IPS DF 6.9 (cell line): ENCODE measurements at regions not wholly inside any gene's neighbourhood (a gene's known extent, or its start where the extent isn't known, plus 50 kb on each side); places are given as distances from the start of the nearest gene placed in this dataset.

ENCODE experiments used
- DNase-seq: peaks from one replicate; pipeline ENCODE4 v3.0.0-alpha.2; 2013; ENCODE audit warnings: low read depth, low spot score
- H3K27ac ChIP-seq: one replicate; pipeline ENCODE4 v1.5.1; 2013; ENCODE audit warnings: low read length, control low read depth
- H3K27me3 ChIP-seq: 2 replicates; pipeline ENCODE4 v1.6.1; 2013; ENCODE audit warnings: mild to moderate bottlenecking, low read length; ENCODE audit not compliant: control insufficient read depth, insufficient read depth
- H3K36me3 ChIP-seq: 2 replicates; pipeline ENCODE4 v1.6.1; 2013; ENCODE audit warnings: low read length; ENCODE audit not compliant: control insufficient read depth, insufficient read depth
- H3K4me1 ChIP-seq: 2 replicates; pipeline ENCODE4 v1.6.1; 2013; ENCODE audit warnings: low read length; ENCODE audit not compliant: control insufficient read depth, insufficient read depth
- H3K4me3 ChIP-seq: 2 replicates; pipeline ENCODE4 v1.5.1; 2013; ENCODE audit warnings: mild to moderate bottlenecking, low read length
- H3K9me3 ChIP-seq: 2 replicates; pipeline ENCODE4 v1.6.1; 2013; ENCODE audit warnings: low read length, inconsistent platforms; ENCODE audit not compliant: control insufficient read depth, insufficient read depth
- WGBS: extraction: QIAGEN DNeasy Blood & Tissue Kit; methylation state at CpG from one replicate; pipeline ENCODE4 v1.1.7; 2013; ENCODE audit warnings: mixed read lengths, missing lambda C conversion rate; ENCODE audit not compliant: insufficient read length, insufficient coverage; 5-methylcytosine and 5-hydroxymethylcytosine counted together

- no CpG with 5 or more reads among the region's 3 CpGs for WGBS
- DNase-seq: no peak
- Histone ChIP-seq H3K4me1 (no peaks in the 10 kb centered on the region), H3K4me3 (no peak overlapping the region), H3K9me3 (no peaks in the 10 kb centered on the region), H3K27me3 (no peaks in the 10 kb centered on the region), H3K27ac (no peak overlapping the region), H3K36me3 (no peaks in the 10 kb centered on the region)
These were observed 565.8 kb downstream of the TLE1 start for GRCh38 chr9:81123526-81123925.

- no peaks in the 10 kb centered on the region for H3K4me1 ChIP-seq
- no peak for DNase-seq
- H3K36me3 ChIP-seq: no peaks in the 10 kb centered on the region
- H3K4me3 ChIP-seq: no peak overlapping the region
- no peaks in the 10 kb centered on the region for H3K27me3 ChIP-seq
- no CpG with 5 or more reads among the region's 2 CpGs for WGBS
- H3K9me3 ChIP-seq: no peaks in the 10 kb centered on the region
- no peak overlapping the region for H3K27ac ChIP-seq
These were observed 566.6 kb downstream of the TLE1 start for GRCh38 chr9:81122749-81123148.

GRCh38 chr9:81119591-81119990, 569.8 kb downstream of the TLE1 start:
- no peaks in the 10 kb centered on the region for H3K36me3 ChIP-seq
- DNase-seq: no peak
- no peaks in the 10 kb centered on the region for H3K4me1 ChIP-seq
- WGBS: no CpG with 5 or more reads among the region's 1 CpG
- H3K27ac ChIP-seq: no peak overlapping the region
- no peak overlapping the region for H3K4me3 ChIP-seq
- no peaks in the 10 kb centered on the region for H3K27me3 ChIP-seq
- no peaks in the 10 kb centered on the region for H3K9me3 ChIP-seq

GRCh38 chr9:81118416-81118815, 570.9 kb downstream of the TLE1 start:
- no peak for DNase-seq
- H3K27ac ChIP-seq: no peak overlapping the region
- no peaks in the 10 kb centered on the region for H3K4me1 ChIP-seq
- no peaks in the 10 kb centered on the region for H3K9me3 ChIP-seq
- no CpG with 5 or more reads among the region's 1 CpG for WGBS
- no peaks in the 10 kb centered on the region for H3K36me3 ChIP-seq
- no peak overlapping the region for H3K4me3 ChIP-seq
- no peaks in the 10 kb centered on the region for H3K27me3 ChIP-seq

DNA sequence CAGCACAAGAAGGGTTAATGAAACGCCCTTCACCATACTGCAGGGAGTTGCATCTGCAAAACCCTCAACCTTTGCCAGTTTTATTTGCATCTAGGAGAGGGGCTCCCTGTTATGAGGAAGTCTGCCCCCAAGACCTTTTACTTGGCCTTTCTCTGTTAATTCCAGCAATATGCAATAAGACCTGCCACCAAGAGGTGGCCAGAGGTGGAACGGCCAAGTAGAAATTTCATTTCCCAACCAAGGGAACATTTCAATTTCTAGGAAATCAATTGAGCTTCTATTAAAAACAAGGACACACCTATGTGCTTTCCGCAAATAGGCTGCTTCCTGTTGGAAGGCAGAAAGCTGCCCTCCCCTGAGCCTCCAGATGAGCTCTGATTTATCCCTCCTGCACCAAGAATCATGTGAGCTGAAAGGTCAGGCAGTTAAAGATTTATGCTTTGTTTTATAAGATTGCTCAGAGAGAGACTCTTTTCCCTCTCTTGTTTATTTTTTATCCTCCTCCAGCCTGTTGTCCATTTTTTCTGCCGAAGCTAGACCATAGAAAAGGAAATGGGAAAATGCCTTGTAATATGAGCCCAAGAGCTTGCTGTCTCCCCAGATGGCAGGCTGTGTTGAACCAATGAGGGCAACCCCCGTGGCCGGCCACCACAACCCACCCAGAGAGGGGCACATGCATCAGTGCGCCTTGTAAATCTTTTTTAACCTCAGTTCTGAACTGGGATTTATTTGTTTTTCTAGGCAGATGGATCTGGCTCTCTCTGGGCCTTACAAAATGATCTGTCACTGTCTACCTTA, 572.8 kb downstream of the TLE1 start:
- peaks cover 6% of the 10 kb centered on the region; the same call in 1 of the 2 replicates for H3K4me1 ChIP-seq
- no CpG with 5 or more reads among the region's 7 CpGs for WGBS

DNA sequence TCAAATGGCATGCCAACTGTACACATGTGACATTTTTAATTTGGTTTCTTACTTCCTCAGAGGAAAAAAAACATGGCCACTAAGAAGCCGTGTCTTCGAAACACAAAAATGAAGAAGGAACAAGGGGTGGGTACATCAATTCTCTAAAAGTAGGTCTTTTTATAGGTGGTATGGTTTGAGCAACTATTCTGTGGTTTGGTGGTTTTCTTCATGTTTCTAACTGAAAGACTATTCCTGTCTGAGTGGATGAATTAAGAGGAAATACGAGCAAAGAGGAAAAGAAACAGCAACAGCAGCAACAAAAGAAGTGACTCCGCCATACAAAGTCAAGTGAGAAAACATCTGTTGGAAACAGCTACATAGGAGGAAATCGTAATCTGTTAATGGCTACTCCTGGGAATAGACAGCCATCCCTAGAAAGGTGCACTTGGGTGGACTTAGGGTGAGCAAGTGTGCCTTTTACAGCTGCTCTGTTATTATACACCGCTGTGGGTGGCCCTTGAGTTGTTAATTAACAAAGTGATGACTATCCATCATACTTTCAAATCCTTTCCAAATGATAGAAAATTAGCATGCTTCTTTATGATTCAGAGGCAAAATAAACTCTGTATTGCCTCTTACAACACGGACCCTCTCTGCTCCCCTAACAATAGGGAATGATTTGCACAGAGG, 575.8 kb downstream of the TLE1 start:
- Histone ChIP-seq H3K36me3 (no peaks in the 10 kb centered on the region), H3K9me3 (no peaks in the 10 kb centered on the region), H3K27ac (no peak overlapping the region), H3K27me3 (no peaks in the 10 kb centered on the region; the same call in 1 of the 2 replicates), H3K4me1 (peaks cover 6% of the 10 kb centered on the region; the same call in 1 of the 2 replicates), H3K4me3 (no peak overlapping the region)
- WGBS: no CpG with 5 or more reads among the region's 7 CpGs
- no peak for DNase-seq

More for the DNA sequence above, 572.8 kb downstream of the TLE1 start:
- no peak overlapping the region for H3K4me3 ChIP-seq
- H3K36me3 ChIP-seq: no peaks in the 10 kb centered on the region
- H3K27me3 ChIP-seq: no peaks in the 10 kb centered on the region; the same call in 1 of the 2 replicates
- no peak overlapping the region for H3K27ac ChIP-seq
- no peaks in the 10 kb centered on the region for H3K9me3 ChIP-seq
- no peak for DNase-seq

DNA sequence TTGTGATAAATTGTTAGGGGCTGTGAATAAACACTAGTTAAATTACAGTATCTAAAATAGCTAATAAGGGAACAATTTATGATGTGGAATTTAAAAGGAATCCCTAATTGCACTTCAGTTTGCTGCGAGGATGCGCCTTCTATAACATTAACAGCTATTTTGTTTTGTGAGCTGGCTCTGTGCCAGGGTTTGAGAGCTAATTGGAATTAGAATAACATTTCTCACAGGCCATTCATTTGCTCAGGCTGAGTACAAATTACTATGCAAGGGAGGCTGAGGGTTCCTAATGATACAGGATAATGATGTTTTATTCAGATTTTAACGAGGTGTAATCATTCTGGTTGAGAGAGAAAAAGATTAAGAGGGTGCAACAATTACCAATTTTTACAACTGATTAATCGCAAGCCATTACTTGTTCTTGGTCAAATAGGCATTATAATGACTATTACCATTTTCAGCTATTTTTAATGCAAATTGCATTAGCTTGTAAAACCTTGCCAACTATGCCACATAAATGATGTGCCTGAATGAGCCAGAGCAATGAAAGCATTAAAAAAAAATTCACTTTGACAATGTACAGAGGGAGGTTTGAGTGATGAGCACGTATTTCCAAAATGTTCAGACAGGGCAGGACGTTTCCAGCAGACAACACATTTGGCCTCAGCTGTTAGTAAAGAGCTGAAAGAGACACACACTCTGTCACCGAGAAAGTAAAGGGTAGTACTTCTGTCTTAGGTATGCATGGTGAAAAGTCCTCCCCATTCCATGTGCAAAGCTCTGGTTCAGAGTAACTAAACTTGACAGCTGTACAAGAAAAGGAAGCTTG, 576.5 kb downstream of the TLE1 start:
- WGBS: no CpG with 5 or more reads among the region's 7 CpGs
- no peak for DNase-seq
- Histone ChIP-seq H3K4me1 (peaks cover 6% of the 10 kb centered on the region; the same call in 1 of the 2 replicates), H3K4me3 (no peak overlapping the region), H3K27me3 (no peaks in the 10 kb centered on the region; the same call in 1 of the 2 replicates), H3K9me3 (no peaks in the 10 kb centered on the region), H3K36me3 (no peaks in the 10 kb centered on the region), H3K27ac (no peak overlapping the region)

- Histone ChIP-seq H3K4me3 (no peak overlapping the region), H3K4me1 (peaks cover 6% of the 10 kb centered on the region; the same call in 1 of the 2 replicates), H3K9me3 (no peaks in the 10 kb centered on the region), H3K27me3 (no peaks in the 10 kb centered on the region; the same call in 1 of the 2 replicates), H3K27ac (no peak overlapping the region), H3K36me3 (no peaks in the 10 kb centered on the region)
- no CpG with 5 or more reads among the region's 1 CpG for WGBS
- DNase-seq: no peak
These were observed 580.5 kb downstream of the TLE1 start for GRCh38 chr9:81108821-81109220.

DNA sequence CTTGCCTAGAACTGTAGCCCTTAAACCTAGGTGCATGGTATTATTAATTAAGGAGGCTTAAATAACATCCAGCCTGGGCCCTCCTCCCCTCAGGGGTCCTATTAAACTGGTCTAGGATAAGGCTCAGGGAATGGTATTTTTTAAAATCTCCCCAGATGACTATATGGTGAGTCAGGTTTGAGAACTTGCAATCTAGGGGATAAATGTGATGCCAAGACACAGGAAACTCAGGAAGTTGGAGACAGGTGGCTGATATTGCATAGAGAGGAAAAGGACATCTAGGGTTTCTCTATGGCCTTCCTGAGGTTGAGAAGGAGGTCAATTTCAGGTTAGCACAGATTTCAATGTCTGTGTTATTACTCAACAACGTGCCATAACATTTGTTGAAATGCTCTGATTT, 581.0 kb downstream of the TLE1 start:
- no CpG with 5 or more reads among the region's 1 CpG for WGBS
- peaks cover 7% of the 10 kb centered on the region; the same call in 1 of the 2 replicates for H3K4me1 ChIP-seq
- H3K4me3 ChIP-seq: no peak overlapping the region
- no peaks in the 10 kb centered on the region for H3K36me3 ChIP-seq
- no peaks in the 10 kb centered on the region for H3K9me3 ChIP-seq
- H3K27me3 ChIP-seq: no peaks in the 10 kb centered on the region; the same call in 1 of the 2 replicates
- H3K27ac ChIP-seq: no peak overlapping the region
- no peak for DNase-seq
